ENCODE measurements at regions not wholly inside any gene's neighbourhood (a gene's known extent, or its start where the extent isn't known, plus 50 kb on each side); places are given as distances from the start of the nearest gene placed in this dataset.

DNA sequence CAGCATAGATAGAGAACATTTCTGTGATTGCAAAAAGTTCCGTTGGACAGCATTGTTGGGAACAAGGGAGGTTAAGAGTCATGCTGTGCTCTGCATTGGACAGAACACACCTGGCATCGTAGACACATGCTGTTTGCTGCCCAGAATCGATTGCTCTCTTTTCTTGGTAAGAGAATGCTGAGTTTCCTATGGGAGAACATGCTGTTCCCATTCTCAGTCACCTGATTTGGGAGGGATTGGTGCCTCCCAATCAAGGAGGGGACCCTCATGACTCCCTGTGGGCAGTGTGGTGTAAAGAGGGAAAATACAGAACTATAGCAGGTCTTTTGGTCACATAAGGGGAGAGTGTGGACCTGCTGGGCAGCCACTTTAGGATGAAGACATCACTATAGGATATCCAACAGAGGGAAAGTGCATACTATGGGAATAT lies 555.4 kb upstream of the CLINT1 start:
- DNase-seq (ENCODE audit: low read depth in 3 of 3, low spot score in 2 of 3) = no peak

DNA sequence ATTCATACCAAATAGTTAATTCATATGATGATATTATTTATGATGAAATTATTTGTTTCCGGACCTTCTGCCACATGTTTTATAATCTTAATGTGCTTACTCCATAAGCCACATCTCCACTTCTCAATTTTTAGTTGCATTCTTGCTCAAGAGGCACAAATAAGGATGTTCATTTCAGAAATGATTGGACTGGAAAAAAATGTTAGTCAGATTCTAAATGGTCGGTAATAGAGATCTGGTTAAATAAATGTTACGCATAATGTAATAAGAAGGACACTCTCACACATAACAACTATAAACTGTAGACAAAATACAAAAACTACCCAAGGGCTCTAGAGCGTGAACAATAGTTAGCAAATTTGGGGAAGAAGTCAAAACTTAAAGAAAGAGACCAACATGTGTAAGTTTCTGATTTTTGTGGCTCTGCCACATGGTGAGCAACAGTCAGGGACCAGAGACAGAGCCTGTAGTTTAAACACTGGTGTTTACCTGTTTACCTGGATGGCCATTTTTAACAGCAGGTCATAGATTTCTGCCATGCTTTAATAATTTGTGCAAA lies 554.3 kb upstream of the CLINT1 start:
- no peak for DNase-seq (ENCODE audit: low read depth in 3 of 3, low spot score in 2 of 3)

DNA sequence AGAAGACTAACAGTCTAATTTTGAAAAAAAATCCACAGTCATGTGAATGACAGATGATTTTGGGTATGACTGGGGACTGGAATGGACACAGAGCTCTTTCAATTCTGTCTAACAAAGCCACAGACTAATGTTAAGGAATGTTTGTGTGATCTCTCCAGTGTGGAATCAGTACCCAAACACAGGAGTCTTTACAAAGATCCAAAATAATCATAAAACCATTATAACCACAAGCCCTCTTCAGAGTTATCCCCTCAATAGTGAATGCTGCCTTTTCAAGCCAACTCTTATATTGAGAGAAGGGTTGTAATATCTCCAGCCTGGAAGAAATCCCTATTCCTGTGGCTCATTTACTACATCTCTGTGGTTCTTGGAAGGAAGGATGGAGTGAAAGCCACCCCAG lies 552.0 kb upstream of the CLINT1 start:
- DNase-seq (ENCODE audit: low read depth in 3 of 3, low spot score in 2 of 3) = no peak

DNA sequence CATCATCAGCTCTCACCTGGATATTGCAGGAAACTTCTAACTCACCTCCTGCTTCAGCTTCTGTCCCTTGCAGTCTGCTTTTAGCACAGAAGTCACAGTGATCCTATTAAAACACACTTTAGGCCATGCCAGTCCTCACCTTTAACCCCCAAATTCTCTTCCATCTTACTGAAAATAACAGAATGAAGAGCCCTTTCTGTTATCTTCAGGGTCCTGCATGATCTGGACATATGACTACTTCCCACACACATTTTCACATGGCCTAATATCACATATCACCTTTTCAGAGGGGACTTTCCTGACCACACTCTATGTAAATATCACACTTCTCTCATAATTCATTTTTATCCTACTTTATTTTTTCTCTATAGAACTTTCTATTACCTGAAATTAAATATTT lies 550.6 kb upstream of the CLINT1 start:
- no peak for DNase-seq (ENCODE audit: low read depth in 3 of 3, low spot score in 2 of 3)

- no peak for DNase-seq (ENCODE audit: low read depth in 3 of 3, low spot score in 2 of 3)
Observed at GRCh38 chr5:158407824-158408195, 548.9 kb upstream of the CLINT1 start.

DNA sequence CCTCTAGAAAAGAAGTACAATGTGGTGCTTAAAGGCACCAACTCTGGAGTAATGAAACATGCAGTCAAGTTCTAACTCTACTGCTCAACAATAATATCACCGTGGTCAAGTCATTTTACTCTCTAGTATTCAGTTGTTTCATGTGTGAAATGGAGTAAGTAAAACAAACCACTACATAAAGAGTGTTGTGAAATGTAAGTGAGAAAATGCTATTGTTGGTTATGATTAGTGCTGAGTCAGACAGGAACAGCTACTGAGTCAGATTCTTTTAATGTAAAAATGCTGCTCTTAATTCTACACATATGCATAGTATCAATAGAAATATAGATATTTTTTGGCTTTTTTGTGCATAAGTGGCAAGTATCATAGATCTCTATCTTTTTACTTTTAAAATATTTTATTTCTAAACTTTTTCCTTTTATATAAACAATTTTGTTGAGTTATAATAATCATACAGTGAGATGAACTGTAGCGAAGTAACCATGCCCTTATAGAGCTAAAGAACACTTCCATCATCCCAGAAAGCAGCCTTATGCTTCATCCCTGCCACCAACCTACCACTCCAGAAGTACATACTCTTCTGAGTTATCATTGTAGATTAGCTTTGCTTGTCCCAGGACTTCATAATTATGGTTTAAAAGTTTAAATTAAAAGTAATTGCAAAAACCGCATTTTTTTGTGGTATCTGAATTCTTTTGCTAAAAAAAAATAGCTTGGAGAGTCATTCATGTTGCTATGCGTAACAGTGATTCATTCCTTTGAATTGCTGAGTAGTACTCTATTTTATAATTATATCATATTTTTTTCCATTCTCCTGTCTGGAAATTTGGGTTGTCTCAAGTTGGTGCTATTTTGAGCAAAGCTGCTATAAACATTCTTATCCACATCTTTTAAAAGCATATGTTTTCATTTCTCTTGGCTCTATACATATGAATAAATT lies 548.2 kb upstream of the CLINT1 start:
- DNase-seq (ENCODE audit: low read depth in 3 of 3, low spot score in 2 of 3) = no peak

GRCh38 chr5:158398360-158399201 lies 539.6 kb upstream of the CLINT1 start:
- no peak for DNase-seq (ENCODE audit: low read depth in 3 of 3, low spot score in 2 of 3)

DNA sequence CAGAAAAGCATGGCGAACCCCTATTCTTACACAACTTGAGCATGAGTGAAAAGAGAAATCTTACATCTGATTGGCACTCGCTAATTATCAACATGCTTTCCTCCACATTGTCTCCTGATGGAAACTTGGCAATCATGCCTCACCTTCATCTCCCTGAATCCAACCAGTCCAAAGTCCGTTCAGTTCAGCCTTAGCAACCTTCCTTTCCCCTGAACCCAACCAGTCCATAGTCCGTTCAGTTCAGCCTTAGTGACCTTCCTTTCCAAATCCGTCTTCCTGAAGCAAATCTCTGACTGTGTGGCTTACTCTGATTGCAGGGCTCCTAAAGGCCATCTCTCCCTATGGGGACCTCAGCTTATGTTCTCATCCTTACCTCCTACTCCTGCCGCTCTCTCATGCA lies 538.3 kb upstream of the CLINT1 start:
- no peak for DNase-seq (ENCODE audit: low read depth in 3 of 3, low spot score in 2 of 3)

DNA sequence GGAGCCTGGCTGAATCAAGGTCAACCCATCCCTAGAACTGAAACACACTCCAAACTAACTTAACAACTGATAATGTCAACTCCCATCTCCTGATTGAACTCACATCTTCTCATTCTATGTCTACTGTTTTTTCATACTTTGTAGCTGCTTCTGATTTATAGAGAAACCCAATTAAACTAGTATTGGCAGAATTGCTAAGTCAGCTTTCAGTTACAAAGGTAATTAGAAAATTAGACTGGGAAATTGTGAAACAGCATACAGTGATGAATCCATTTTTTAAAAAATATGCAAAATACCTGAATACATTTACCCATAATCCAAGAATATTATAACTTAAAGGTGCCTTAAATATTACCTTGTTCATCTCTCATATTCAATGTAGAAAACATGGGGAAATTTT lies 535.2 kb upstream of the CLINT1 start:
- DNase-seq (ENCODE audit: low read depth in 3 of 3, low spot score in 2 of 3) = no peak

- DNase-seq (ENCODE audit: low read depth in 3 of 3, low spot score in 2 of 3) = no peak
Observed at GRCh38 chr5:158393457-158393856, 534.5 kb upstream of the CLINT1 start.

GRCh38 chr5:158392753-158393152 lies 533.8 kb upstream of the CLINT1 start:
- DNase-seq (ENCODE audit: low read depth in 3 of 3, low spot score in 2 of 3) = no peak

DNA sequence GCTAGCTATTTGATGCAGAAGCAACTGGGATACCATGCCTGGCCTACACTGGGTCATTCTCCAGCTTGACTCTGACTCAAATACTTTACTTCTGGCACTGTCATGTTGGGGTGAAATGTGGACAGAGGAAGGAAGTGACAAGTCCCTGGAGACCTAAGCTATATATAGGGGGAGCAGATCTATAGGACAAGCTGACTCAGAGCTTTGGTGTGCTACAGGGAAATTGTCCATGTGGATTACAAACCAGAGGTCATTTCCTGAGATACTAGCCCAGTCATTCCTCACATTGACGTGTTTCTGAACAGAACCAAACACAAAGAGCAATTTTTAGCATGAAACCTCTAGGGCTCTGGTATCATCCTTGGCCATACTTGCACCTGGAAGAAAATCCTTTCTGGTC lies 531.6 kb upstream of the CLINT1 start:
- no peak for DNase-seq (ENCODE audit: low read depth in 3 of 3, low spot score in 2 of 3)

DNA sequence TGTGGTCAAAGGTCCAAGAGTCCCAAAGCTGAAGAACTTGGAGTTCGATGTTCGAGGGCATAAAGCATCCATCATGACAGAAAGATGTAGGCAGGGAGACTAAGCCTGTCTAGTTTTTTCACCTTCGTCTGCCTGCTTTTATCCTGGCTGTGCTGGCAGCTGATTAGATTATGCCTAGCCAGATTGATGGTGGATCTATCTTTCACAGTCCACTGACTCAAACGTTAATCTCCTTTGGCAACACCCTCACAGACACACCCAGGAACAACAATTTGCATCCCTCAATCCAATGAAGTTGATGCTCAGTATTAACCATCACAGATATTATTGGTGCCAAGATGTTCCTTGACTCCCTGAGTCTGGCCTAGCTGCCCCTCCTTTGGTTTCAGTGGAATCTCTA lies 530.8 kb upstream of the CLINT1 start:
- no peak for DNase-seq (ENCODE audit: low read depth in 3 of 3, low spot score in 2 of 3)

GRCh38 chr5:158388021-158388420 lies 529.1 kb upstream of the CLINT1 start:
- DNase-seq (ENCODE audit: low read depth in 3 of 3, low spot score in 2 of 3) = no peak

DNA sequence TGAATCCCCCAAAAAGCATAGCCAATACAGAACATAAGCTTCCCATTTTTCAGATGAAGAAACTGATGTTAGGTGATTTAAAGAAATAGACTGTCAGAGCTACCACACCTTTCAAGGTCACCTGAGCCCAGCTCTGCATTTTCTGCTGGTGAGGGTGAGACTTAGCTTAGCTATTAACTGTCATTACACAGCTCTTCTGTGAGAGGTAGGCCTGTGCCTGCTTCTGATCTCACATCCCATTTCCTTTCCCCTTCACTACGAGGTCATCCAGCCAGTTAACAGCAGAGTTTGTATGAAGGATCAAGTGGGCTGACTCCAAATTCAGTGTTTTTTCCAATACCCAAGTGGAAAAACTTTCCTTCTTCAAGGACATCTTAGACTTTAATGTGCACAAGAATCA lies 528.6 kb upstream of the CLINT1 start:
- DNase-seq (ENCODE audit: low read depth in 3 of 3, low spot score in 2 of 3) = no peak

DNA sequence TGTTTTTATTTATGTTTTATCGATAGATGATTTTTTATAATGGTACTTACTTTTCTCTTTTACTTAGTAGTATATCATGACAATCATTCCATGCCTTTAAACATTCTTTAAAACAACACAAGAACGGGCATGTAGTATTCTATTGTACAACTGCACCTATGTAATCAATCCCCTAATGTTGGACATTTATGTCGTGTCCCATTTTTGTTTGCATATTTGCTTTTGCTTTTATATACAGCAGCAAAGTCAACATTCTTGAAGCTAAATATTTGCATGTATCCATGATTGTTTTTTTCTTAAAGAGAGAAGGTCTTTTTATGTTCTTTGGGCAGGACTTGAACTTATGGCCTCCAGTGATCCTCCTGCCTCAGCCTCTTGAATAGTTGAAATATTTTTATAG lies 527.0 kb upstream of the CLINT1 start:
- no peak for DNase-seq (ENCODE audit: low read depth in 3 of 3, low spot score in 2 of 3)

- DNase-seq (ENCODE audit: low read depth in 3 of 3, low spot score in 2 of 3) = no peak
Observed at GRCh38 chr5:158384535-158385481, 525.9 kb upstream of the CLINT1 start.

DNA sequence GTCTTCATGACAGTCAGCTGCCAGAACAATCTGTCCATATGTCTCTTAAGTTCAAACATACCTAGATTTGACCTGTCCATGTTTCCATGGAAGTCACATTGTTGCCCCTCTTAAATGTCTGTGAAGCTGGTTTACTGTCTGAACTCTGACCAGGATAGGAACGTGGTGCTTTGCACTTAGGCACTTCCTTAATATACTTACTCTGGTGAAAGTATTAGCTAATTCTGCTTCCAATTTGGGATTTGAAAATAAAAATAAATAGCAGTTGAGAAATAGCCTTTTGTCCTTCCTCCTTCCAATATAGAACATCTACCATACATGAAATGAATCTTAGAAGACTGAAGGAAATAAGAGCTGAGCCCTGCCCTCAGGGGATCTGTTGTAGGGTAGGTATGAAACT lies 524.5 kb upstream of the CLINT1 start:
- DNase-seq (ENCODE audit: low read depth in 3 of 3, low spot score in 2 of 3) = no peak

GRCh38 chr5:158382473-158382872 lies 523.5 kb upstream of the CLINT1 start:
- DNase-seq (ENCODE audit: low read depth in 3 of 3, low spot score in 2 of 3) = no peak

DNA sequence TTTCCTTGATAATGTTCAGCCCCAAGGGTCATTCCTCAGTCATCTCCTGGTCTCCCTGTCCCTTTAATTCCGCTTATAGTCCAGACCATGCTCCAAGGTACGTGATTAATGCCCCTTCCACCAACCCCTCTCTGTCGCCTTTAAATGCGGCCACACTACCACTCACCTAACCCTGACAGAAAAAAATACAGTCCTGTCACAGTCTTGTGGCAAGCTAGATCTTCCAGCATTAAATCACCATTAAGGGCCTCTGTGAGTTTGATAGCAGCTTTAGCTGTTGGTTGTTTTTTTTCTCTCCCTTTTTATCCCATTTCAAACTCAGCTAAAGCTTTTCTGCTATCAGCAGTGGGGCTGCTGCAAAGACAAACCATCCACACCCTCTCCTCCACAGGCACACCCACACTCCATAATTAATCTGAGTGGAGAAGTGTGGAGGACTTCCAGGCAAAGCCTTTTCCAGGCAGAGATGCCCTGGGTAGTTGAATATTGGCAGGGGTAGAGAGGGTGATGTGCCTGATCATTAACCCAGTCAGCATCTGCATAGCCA lies 522.7 kb upstream of the CLINT1 start:
- no peak for DNase-seq (ENCODE audit: low read depth in 3 of 3, low spot score in 2 of 3)
